MM.1S (cell line): ENCODE measurements at regions not wholly inside any gene's neighbourhood (a gene's known extent, or its start where the extent isn't known, plus 50 kb on each side); places are given as distances from the start of the nearest gene placed in this dataset.

Experiments
- CTCF ChIP-seq: fragments of 300-600 bp; sonication (generic); IDR thresholded peaks from 2 replicates; pipeline ENCODE4 v1.5.1; 2016; ENCODE audit warnings: antibody characterized with exemption, low read length, mixed read lengths
- EZH2 ChIP-seq: fragments of 300-600 bp; sonication (generic); optimal IDR thresholded peaks from 2 replicates; pipeline ENCODE3; 2017; ENCODE audit warnings: low read depth, mild to moderate bottlenecking, antibody characterized with exemption, low read length, mixed read lengths
- EZH2phosphoT487 ChIP-seq: fragments of 300-600 bp; sonication (generic); IDR thresholded peaks from 2 replicates; pipeline ENCODE4 v1.6.1; 2018; ENCODE audit warnings: antibody characterized with exemption, low read length

- no peak for TF ChIP-seq CTCF
- no peak for TF ChIP-seq EZH2
- TF ChIP-seq EZH2phosphoT487: no peak
Observed at GRCh38 chr14:85074955-85075354, 455.0 kb upstream of the FLRT2 start.
